Superior temporal gyrus (tissue), 1 donor: ENCODE measurements at regions not wholly inside any gene's neighbourhood (a gene's known extent, or its start where the extent isn't known, plus 50 kb on each side); places are given as distances from the start of the nearest gene placed in this dataset.
"Not testable (repeated sequence)": the region's sequence is repeated elsewhere in the genome, so short reads cannot be mapped to it uniquely, and the experiment has no call there.

Experiments used
- DNase-seq: peaks from one replicate; pipeline ENCODE4 v3.0.0-alpha.2; 2016; ENCODE audit errors: extremely low spot score

GRCh38 chr3:95265129-95265528 lies 1202.3 kb downstream of the NSUN3 start:
- no peak for DNase-seq

- no peak for DNase-seq
Measured at GRCh38 chr3:95271395-95271794, 1208.5 kb downstream of the NSUN3 start.

- DNase-seq, result no peak
Measured at GRCh38 chr3:95272166-95272565, 1209.3 kb downstream of the NSUN3 start.

- DNase-seq, result peak; percentile 22
Measured at GRCh38 chr3:95272781-95273180, 1209.9 kb downstream of the NSUN3 start.

- no peak for DNase-seq
Measured at GRCh38 chr3:95277613-95278012, 1214.8 kb downstream of the NSUN3 start.

GRCh38 chr3:95280711-95281352 lies 1218.0 kb downstream of the NSUN3 start:
- DNase-seq, result no peak

- no peak for DNase-seq
Measured at GRCh38 chr3:95289295-95289694, 1226.4 kb downstream of the NSUN3 start.

- DNase-seq, result no peak
Measured at GRCh38 chr3:95297581-95297980, 1234.7 kb downstream of the NSUN3 start.

- DNase-seq, result no peak
Measured at GRCh38 chr3:95302044-95302443, 1239.2 kb downstream of the NSUN3 start.

- DNase-seq, result no peak
Measured at GRCh38 chr3:95310560-95310959, 1247.7 kb downstream of the NSUN3 start.

- no peak for DNase-seq
Measured at GRCh38 chr3:95311272-95311671, 1248.4 kb downstream of the NSUN3 start.

- no peak for DNase-seq
Measured at GRCh38 chr3:95312650-95313049, 1249.8 kb downstream of the NSUN3 start.

- DNase-seq, result no peak
Measured at GRCh38 chr3:95319921-95320494, 1257.1 kb downstream of the NSUN3 start.

- DNase-seq, result no peak
Measured at GRCh38 chr3:95327478-95327877, 1264.6 kb downstream of the NSUN3 start.

- no peak for DNase-seq
Measured at GRCh38 chr3:95333826-95334225, 1271.0 kb downstream of the NSUN3 start.

- DNase-seq, result no peak
Measured at GRCh38 chr3:95334461-95334860, 1271.6 kb downstream of the NSUN3 start.

GRCh38 chr3:95335517-95335916 lies 1272.7 kb downstream of the NSUN3 start:
- DNase-seq, result no peak

GRCh38 chr3:95338446-95338845 lies 1275.6 kb downstream of the NSUN3 start:
- no peak for DNase-seq

GRCh38 chr3:95341314-95341713 lies 1278.5 kb downstream of the NSUN3 start:
- no peak for DNase-seq

GRCh38 chr3:95343228-95343627 lies 1280.4 kb downstream of the NSUN3 start:
- no peak for DNase-seq

GRCh38 chr3:95343767-95344166 lies 1280.9 kb downstream of the NSUN3 start:
- DNase-seq, result no peak

- not testable (repeated sequence) for DNase-seq
Measured at GRCh38 chr3:95347936-95348335, 1285.1 kb downstream of the NSUN3 start.

- DNase-seq, result no peak
Measured at GRCh38 chr3:95348879-95349278, 1286.0 kb downstream of the NSUN3 start.

GRCh38 chr3:95350049-95350448 lies 1287.2 kb downstream of the NSUN3 start:
- no peak for DNase-seq
